Lung microvascular endothelial cell (primary cell): ENCODE measurements at regions not wholly inside any gene's neighbourhood (a gene's known extent, or its start where the extent isn't known, plus 50 kb on each side); places are given as distances from the start of the nearest gene placed in this dataset.
A peak's percentile ranks its signal among the peaks of the same experiment; 100 is the strongest.
"Not testable (repeated sequence)": the region's sequence is repeated elsewhere in the genome, so short reads cannot be mapped to it uniquely, and the experiment has no call there.

Experiments used
- DNase-seq, 2 donors: peaks; one replicate each; pipeline versions ENCODE4 v3.0.0 to v3.0.0-alpha.2; 2010; ENCODE audit warnings: low read depth in 2 of 2

GRCh38 chr6:50463931-50464330, 249.4 kb upstream of the TFAP2D start:
- DNase-seq = no peak

DNA sequence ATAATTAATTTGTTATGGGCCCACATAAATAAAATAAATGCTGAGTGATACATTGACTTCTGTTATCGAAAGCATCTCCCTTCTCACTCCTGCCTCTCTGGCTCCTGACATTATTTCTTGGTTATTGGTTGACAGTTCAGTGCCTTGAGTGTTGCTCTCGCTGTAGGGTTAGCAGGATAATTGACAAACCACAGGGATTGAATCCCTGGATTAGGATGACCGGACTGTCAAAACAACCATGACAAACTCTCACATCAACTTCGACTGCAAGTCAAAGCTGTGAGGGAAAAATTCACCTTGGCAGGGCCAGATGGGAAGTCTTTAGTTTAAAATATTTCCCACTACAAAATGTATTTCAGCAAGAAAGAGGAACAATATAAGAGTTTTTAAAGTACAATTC, 245.4 kb upstream of the TFAP2D start:
- DNase-seq = no peak

GRCh38 chr6:50471041-50471440, 242.3 kb upstream of the TFAP2D start:
- DNase-seq = no peak

DNA sequence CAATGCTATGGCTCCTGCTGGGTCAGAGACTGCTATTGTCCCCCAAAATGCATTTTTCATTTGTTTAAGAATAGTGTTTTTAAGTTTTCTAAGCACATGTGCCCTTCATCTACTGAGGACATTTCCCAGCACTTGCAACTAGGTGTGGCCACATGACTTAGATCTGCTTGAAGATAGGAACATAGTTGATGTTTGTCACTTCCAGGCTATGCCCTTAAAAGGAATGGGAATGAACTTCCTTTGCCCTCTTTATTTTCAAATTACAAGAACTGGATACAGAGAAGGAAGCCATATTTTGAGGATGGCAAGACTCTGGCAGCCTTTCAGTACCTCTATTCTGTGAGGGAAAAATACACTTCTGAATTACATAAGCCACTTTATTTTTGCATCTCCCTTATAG, 203.0 kb upstream of the TFAP2D start:
- no peak for DNase-seq

DNA sequence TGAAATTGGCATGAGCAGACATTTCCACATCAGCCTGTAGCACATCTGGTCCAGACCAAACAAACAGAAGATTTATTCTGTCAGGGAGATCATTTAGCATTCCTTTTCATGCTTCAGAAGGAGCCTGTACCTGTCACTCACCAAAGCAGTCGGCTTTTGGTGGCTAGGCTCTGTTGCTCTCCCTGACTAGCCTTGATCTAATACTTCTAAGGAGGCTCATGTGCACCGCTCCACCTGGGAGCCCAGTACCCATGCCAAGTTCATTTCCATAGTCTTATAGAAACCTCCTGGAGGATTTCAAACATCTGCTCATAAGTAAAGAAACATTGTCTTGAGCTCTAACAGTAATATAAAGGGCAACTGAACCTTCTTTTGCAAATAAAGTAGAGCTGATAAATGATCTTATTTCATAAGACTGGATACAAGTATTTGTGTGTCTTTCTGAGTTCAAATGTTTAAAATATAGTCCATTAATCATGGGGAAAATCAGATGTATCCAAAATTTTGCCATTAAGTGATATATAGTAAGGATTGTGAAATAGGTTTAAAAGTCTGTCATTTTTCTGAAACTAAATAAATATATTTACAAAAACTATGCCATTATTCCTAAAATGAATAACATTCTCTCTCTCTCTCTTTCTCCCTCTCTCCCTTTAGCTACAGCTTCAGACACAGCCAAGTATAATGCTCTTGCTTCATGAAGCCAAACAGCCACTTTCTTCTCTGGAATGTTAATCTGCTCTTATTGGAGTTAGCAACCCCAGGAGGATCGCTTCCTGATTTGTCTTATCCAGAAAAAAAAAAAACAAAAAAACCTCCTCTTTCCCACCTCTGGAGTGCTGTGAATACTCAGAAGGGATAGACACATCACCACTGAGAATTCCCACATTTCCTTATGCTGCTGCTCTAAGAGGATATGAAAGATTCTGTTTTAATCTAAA, 192.7 kb upstream of the TFAP2D start:
- no peak for DNase-seq

- DNase-seq = no peak
Measured at GRCh38 chr6:50524341-50524740, 189.0 kb upstream of the TFAP2D start.

DNA sequence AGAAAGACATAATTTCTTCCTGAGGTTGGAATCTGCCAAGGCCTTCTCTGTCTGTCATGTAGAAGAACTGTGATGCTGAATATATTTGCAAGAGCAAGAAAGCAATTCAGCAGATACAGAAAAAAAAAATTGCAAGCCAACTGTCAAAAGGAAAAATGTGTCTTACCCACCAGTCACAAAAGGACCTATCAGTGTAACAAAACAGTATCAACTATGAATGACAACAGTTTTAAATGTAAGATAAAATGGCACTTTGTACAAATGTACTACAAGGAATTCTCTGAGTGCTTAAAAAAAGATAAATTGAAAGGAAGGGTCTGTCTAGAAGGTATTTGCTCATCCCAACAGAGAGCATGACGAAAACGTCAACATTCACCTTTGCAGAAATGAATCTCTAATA, 185.3 kb upstream of the TFAP2D start:
- no peak for DNase-seq

- no peak for DNase-seq
Measured at GRCh38 chr6:50539447-50539846, 173.9 kb upstream of the TFAP2D start.

DNA sequence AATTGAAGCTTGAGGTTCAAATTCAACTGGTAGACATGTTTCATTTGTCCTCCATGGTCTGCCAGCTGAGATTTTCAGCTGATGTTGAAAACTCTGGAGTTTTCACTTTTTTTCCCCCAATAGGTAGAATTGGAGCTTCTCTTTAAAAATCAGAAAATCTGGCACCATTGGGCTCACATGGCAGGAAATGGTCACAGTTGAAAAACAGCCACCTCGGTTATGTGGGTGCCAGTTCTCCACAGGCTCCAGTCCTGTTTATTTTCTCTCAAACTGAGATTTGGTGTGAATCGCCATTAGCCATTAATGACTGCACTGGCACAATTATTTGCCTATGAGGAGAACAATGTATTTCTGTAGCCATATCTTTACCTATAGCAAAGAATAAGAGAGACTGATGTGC, 171.4 kb upstream of the TFAP2D start:
- no peak for DNase-seq

GRCh38 chr6:50543666-50544065, 169.7 kb upstream of the TFAP2D start:
- DNase-seq = no peak

GRCh38 chr6:50549026-50549425, 164.3 kb upstream of the TFAP2D start:
- no peak for DNase-seq

DNA sequence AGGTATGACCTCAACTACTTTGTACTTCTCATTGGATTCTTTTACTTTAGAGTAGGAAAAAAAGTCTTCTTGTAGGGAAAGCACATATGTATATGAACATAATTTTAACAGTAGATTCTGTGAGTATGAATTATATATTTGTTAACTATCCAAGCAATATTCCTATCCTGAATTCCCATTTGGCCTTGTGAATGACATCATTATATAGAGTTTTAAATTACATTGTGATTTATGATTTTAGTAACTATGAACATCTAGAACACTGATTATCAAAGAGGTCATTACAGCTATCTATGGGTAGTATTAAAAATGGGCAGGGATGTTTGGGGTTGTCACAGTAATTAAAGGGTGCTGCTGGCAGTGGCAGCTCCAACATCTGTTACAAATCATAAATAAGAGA, 163.9 kb upstream of the TFAP2D start:
- no peak for DNase-seq

DNA sequence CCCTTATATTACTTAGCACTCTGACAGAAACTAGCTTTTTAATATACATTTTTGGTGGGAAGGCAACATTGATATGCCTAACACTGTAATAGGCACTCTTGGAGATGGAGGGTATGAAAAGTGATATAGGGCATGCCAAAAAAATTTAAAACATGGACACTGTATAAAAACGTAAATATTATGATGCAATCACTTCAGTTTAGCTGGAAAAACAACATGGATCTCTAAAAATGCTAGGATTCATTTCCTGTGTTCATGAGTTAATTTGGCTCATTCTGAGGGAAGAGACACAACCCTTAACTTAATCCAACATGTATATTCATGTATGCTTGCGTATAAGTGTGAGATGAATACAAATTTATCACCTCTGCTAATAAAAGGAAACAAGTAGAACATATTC, 157.3 kb upstream of the TFAP2D start:
- DNase-seq = no peak

DNA sequence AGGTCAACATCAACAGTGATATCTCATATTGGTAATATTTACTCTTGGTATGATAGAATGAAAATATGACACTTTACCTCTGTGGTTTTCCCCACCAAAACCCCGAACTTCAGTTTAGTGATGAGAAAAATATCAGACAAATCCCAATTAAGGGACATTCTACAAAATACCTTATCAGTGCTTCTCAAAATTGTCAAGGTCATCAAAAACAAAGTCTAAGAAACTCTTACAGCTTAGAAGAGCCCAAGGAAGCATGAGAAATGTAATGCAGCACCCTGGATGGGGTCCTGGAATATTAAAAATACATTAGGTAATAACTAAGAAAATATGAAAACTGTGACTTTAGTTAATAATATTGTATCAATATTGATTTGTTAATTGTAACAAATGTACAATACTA, 148.3 kb upstream of the TFAP2D start:
- DNase-seq = no peak

DNA sequence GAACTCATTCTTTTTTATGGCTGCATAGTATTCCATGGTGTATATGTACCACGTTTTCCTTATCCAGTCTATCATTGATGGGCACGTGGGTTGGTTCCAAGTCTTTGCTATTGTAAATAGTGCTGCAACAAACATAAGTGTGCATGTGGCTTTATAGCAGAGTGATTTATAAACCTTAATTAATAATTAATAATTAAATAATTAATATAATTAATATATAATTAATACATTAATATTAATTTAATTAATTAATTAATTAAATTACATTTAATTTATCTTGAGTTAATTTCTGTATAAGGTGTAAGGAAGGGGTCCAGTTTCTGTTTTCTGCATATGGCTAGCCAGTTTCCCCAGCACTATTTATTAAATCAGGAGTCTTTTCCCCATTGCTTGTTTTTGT, 142.1 kb upstream of the TFAP2D start:
- not testable (repeated sequence) for DNase-seq

GRCh38 chr6:50585441-50586330, 127.6 kb upstream of the TFAP2D start:
- DNase-seq = no peak

DNA sequence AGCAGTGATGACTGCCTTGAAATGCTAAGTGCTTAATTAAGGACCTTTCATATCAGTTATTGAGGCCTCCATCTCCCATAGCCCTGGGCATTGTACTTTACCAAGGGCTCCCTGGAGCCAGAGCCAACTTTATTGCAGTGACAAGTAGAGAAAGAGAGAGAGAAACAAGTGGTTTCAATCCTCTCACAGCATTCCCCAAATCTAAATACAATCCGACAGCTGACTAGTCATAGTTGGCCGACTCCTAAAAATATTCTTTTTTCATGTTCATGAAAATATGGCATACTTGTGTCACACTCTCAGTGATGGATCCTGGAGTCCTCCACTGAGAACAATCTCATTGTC, 127.0 kb upstream of the TFAP2D start:
- no peak for DNase-seq

GRCh38 chr6:50589751-50590470, 123.4 kb upstream of the TFAP2D start:
- no peak for DNase-seq

DNA sequence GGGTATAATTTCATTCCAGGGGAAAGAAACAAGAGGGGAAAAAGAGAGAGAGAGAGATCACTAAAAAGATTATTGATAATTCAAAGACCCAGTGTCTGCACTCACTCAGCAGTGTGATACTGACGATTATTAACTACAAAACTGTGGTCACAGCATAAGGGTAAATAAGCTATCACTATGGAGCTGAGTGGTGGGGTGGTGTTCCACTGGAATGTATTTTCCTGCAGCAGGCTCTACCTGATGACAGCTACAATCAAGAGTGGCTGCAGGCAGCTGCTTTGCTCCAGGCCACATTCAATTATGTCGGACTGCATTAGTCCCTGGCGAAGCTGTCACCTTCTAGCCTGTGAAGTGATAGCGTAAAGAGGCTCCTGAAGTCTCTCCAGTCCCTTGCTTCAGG, 122.2 kb upstream of the TFAP2D start:
- DNase-seq = no peak

- DNase-seq = no peak
Measured at GRCh38 chr6:50600280-50600679, 113.0 kb upstream of the TFAP2D start.

GRCh38 chr6:50602292-50602691, 111.0 kb upstream of the TFAP2D start:
- DNase-seq = peak; percentile 23 to 35

GRCh38 chr6:50608421-50608820, 104.9 kb upstream of the TFAP2D start:
- no peak for DNase-seq
